Renal cortical epithelial cell (primary cell): ENCODE measurements at regions not wholly inside any gene's neighbourhood (a gene's known extent, or its start where the extent isn't known, plus 50 kb on each side); places are given as distances from the start of the nearest gene placed in this dataset.
A peak's percentile ranks its signal among the peaks of the same experiment; 100 is the strongest.
"Not testable (repeated sequence)": the region's sequence is repeated elsewhere in the genome, so short reads cannot be mapped to it uniquely, and the experiment has no call there.

Experiments
- DNase-seq: peaks from one replicate; pipeline ENCODE4 v3.0.0-alpha.2; 2011; ENCODE audit warnings: low read depth

DNA sequence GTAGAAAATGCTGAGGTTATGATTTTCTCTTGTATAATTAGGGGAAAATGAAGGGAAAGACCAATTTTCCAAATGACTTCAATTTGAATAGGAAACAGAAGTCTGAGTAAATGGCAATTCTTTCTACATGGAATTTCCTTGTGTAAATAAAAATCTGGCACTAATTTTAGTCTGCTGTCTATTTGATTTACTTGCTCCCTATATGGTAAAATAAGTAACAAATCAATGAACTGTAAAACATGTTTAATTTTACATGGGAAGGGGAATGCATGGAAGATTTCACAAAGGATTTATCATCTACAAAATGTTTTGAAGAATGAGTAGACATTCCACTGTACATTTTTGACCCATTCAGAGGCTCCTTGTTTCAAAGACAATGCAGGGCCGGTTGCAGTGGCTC lies 811.6 kb upstream of the GOT2 start:
- DNase-seq, result no peak

DNA sequence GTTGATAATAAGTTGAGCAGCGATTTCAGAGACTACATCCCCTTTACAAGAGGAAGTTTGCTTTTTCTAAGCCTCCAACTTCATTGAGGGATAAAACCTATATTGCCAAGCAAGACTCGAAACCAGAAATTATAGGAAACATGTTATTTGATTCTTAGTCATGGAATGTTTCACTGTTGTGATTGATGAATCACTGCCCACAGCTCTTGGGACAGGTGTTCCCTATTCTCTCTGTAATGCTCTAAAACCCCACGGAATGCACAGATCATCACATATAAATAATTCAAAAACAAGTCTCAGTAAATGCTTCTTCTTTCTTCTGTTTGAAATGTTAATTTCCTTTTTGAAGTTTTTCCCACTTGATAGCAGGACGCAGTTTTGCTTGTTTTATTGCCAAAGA lies 809.5 kb upstream of the GOT2 start:
- peak; percentile 32 for DNase-seq

DNA sequence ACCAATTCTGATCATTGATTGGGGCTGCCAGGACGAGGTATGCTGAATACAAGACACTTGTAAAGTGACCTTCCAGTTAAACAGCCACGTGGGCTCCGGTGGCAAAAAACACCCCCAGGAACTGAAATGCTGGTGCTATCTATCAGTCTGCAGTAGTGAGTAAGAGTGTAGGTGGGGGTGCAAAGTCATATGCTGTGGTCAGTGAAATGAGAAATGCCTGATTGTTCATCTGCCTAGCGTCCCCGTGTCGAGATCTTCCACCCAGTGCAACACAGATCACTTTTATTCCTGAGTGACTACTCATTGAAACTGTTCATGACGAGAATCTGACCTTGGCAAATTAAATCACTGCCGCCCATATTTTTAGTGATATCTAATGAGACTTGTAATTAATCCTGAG lies 806.5 kb upstream of the GOT2 start:
- DNase-seq, result no peak

DNA sequence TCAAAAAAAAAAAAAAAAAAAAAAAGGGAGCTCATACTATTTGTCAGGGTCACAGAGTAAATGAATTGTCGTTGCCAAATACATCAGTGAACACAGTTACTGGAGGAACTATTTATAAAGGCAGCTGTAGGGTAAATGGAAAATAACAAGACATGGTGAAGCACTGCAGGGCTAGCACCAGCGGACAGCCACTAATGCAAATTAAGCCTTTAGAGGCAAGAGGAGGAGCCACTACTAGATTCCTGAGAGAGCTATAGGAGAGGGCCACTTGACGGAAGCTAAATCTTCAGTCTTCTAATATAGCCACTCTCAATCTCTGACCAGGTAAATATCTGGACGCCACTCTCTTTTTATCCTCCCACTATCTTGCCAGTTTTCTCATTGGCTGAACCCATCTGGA lies 801.2 kb upstream of the GOT2 start:
- DNase-seq, result no peak

DNA sequence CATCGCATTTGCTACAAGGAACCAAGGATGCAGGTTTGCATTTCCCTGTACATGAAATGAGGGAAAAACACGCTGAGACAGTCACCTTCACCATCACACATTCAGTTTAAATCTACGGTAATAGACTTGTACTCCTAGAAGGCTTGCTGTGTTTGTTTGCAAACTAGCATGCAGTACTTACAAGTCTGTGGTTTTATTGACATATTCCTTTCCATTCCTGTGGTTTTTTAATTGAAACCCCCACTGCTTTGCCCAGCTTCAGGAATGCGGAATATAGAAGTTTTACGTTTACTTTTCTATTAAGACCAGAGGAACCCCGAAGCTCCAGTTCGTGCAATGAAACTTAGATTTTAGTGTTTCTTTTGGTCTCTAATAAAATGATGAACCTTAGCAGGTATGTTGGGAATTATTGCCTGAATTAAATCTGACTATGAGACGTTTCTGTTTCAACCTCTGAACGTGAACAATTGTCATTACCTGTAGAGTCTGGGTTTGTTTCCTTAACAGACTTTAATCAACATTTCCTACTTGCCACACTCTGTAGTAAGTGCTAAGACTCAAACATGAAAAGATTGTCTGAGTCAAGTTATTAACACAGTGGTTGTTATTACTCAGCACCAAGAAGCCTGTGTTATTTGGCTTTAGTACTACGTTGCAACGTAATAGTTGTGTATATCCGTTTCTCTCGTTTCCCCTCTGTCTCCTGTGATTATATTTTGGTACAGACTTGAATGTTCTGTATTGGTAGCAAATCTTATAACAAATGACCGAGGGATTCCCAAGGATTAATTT lies 793.3 kb upstream of the GOT2 start:
- peak; percentile 2 for DNase-seq

DNA sequence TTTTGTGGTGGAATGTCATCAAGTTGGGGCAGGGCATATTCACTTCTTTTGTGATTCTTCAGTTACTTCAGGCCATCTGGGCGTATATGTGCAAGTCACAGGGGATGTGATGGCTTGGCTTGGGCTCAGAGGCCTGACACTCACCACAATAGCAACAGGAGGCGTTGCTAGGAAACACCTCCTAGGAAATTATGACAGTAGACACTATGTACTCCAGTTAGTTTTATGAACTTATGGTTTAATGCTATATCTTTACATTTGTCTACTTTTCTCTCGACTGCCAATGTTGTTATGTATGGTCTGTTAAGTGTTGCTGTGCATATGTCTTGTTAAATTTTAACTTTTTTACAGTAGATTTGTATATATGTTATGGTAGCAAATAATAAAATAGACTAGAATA lies 788.7 kb upstream of the GOT2 start:
- DNase-seq, result no peak

DNA sequence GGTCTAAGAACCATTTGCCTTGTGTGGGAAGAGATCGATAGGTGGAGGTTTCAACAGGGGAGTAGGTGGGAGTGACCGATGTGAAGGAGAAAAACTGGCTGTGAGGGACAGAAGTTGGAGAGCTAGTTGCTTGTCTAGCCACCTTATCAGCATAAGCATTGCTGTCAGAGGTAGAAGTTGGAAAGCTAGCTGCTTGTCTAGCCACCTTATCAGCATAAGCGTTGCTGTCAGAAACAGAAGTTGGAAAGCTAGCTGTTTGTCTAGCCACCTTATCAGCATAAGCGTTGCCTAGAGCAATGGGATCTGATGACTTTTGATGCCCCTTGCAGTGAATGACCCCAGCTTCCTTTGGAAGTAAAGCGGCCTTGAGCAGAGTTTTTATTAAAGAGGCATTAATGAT lies 784.6 kb upstream of the GOT2 start:
- not testable (repeated sequence) for DNase-seq

DNA sequence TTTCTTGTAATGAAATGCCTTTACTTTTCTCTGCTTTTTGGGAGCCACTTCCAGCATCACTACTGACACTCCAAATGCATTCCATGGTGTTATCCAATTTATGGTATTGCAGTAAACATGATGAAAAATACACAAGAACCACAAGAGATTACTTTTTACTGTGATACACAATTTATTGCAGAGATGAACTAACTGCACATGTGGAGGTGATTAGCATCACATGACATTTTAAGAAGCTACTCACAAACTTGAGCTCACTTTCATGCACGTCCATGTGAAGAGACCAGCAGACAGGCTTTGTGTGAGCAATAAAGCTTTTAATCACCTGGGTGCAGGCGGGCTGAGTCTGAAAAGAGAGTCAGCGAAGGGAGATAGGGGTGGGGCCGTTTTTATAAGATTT lies 780.5 kb upstream of the GOT2 start:
- no peak for DNase-seq

DNA sequence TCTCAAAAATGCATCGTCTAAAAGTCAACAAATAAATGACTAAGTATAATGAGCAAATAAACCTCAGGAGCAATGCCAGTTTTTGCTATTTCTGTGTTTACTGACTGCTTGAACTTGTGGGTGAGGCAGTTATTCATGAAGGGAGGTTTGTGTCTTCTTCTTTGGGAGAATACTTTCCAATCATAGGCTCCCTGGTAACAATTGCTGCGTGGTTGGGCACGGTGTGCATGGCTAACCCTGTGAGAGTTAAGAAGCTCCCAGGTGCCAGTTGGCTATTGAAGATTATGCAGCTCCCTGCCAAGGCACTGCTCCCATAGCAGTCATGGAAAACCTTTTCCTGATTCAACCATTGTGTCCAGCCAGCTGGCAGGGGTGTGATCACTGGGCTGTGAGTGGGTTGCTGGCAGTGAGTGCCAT lies 775.9 kb upstream of the GOT2 start:
- DNase-seq, result peak; percentile 4

DNA sequence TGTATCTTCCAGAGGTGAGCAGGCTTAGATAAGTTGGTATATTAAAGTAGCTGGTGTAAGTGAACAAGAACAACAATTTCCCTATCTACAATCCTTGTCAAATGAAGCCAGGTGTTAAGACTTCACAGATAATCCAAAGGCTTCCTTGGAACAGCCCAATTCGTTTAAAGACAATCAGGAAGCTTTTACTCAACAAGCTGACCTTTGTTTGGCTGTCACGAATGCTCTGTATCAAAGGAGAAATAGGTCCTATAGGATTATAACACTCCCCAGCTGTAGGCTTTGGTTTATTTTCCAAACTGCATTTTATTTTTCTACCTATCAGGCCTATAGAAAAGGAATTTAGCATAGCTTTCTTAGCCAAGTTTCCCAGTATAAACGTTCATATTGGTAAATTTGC lies 766.5 kb upstream of the GOT2 start:
- DNase-seq, result no peak

DNA sequence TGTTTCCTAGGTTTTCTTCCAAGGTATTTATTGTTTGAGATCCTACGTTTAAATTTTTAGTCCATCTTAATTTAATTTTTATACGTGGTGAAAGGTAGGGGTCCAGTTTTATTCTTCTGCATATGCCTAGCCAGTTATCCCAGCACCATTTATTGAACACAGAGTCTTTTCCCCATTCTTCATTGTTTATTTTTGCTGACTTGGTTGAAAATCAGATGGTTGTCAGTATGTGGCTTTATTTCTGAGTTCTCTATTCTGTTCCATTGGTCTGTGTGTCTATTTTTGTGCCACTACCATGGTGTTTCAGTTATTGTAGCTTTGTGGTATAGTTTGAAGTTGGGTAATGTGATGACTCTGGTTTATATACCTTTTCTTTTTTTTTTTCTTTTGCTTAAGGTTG lies 753.0 kb upstream of the GOT2 start:
- DNase-seq, result no peak

DNA sequence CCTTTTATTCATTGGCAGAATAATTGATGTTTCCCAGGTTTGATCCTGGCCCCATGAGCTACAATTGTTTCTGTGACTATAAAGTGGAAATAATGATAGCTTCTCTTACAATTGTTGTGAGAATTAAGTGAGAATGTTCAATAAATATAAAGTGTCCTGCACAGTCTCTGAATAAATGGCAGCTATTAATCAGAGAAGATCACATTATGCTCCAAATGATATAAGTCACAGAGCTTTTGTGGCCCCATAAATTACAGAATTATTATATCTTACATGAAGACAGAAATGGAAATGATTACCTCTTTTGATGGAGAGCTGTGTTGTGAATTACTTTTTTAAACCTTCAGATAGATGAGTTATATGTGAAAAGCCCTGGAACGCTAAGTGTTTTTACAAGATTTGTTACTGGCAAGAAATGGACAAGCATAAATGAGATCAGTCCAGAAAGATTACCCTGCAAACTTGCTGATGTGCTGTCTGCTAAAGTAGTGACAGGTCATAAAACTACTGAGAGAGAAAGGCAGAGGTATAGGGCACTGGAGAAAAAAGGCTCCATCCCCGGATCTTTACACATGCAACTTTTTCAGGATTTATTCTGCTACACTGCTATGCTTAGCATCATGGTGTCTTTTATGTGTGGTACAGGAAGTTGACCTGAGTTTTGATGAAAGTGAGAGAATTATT lies 750.9 kb upstream of the GOT2 start:
- DNase-seq, result no peak

DNA sequence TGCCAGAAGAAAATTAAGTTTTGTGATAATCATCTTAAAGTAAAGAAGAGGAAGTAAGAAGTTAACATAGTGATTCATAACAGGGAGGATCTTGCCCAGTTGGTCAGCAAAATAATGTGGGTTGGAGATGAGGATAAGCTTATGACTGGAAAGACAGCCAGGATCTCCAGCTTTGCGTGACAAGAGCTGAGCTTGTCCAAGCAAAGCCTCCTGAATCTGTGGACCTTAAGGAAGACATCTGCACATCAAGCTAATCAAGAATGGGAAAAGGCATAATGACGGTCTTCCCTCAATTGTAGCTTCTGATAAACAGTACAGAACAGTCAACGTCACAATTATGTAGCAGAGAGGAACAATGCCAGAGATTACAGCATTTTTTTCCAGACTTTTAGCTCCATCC lies 744.7 kb upstream of the GOT2 start:
- no peak for DNase-seq

DNA sequence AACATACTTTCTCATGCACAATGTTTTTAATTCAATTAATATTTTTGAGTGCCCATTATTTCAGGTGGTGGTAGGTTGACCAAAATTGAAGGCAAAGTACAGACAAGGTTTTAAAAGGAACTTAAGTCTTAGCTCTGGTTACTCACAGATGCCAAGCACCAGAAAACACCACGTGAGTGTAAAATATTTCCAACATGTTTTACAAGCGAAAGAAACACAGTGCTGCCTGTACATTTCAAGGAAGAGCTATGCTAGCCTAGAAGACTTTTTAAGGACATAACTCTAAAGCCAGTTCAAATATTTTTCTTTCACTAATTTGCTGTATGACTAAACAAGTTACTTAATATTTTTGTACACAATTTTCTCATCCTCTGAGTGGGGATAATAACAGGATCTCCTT lies 736.4 kb upstream of the GOT2 start:
- DNase-seq, result no peak

DNA sequence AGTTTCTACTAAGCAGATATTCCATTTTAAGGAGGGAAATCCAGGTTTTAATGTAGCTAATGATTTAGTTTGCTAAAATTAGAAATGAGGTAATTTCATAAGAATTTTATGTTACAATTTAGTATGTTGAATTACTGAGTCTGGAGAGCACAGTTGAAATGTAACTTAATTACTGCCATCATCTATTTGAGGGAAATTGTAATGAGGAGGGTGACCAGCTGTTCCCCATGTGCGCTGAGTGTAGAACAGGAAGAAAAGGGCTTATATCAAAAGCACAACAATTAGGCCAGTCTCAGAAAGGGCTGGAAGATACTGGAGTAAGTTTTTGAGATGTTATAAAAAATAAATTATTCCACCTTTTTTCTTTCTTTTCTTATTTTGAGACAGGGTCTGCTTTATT lies 735.1 kb upstream of the GOT2 start:
- DNase-seq, result no peak

DNA sequence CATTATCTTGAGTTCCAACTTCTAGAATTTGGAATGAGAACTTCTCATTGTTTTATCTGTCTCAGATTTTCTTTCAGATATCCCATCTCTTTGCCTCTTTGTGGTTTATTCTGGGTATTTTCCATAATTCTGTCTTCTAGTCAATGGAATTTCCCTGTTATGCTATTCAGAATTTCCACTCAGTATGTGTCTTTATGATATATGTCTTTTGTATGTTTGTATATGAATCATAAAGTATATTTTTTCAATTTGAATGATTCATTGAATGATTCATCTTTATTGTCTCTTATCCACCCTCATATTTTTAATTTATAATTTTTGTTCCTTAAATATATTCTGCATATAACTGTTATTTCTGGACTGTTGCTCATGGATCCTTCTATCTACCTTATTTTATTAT lies 729.7 kb upstream of the GOT2 start:
- no peak for DNase-seq

DNA sequence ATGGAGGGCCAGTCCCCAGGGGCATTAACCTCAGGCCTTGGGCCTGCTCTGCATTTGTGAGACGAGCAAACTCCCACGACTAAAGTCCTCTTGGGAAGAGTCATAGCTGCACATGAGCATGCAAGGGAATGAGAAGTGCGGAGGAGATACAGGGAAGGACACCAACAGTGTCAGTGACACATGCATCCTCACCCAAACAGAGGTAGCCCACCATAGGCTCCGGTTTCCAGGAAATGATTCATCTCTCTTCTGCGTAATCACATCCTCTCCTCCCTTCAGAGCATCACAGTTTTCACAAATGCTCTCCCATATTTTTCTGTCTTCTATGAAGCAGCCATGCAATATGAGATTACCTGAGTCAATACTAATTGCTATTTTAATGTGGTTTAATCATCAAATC lies 725.7 kb upstream of the GOT2 start:
- no peak for DNase-seq

DNA sequence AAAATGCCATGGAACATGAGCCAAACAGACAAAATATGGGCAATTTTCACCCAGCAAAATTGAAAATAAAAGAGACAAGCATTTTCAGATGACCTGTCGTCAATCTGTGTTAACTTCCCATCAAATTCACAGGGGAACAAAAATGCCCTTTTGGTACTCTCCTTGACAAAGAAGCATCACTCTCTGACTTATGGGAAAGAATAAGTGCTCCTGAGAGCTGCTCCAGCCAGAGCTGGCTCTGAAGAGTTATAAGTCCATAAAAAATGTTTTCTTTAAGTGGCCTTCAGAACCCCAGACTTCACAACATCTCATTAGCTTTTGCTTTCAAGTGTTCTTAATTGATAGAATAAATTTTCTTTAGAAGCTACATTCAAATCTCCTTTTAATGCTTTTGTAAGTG lies 721.4 kb upstream of the GOT2 start:
- no peak for DNase-seq

DNA sequence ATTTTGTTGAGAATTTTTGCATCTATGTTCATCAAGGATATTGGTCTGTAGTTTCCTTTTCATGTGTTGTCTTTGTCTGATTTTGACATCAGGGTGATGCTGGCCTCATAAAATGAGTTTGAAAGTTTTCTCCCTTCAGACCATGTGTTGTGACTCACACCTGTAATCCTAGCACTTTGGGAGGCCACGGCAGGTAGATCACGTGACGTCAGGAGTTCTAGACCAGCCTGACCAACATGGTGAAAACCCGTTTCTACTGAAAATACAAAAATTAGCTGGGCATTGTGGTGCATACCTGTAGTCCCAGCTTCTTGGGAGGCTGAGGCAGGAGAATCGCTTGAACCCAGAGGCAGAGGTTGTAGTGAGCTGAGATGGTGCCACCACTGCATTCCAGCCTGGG lies 716.4 kb upstream of the GOT2 start:
- DNase-seq, result not testable (repeated sequence)

DNA sequence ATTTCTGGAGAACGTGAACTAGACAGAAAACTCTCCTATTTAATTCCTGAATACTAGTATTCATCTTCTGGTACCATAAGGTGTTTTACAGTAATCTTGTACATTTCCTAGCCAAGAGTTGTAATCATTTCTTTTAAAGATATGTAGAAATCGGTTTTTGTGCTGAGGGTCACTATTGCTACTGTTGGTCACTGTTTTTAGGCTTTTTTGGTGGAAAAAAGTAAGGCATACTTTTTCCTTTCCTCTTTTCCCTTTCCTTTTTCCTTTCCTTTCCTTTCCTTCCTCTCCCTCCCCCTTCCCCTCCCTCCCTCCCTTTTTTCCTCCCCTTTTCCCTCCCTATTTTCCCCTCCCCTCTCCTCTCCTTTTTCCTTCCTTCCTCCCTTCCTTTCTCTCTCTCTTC lies 706.4 kb upstream of the GOT2 start:
- DNase-seq, result no peak

DNA sequence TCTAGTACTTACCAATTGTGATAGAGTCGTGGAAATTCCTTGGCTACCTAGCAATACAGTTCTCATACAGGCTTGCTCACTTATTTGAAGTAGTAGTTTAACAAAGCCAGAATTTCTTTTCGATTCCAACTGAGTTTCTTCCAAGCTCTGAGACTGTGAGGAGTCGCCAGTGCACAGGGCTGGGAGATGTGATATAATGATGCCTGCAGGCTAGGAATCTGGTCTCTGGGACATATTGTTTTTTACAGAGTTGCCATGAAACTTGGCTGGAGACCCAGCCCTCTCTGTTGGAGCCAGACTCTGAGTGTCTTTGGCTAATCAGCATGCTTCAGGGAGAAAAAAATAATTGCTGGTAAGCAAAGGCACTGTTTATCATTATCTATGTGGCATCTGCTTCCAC lies 698.8 kb upstream of the GOT2 start:
- no peak for DNase-seq

DNA sequence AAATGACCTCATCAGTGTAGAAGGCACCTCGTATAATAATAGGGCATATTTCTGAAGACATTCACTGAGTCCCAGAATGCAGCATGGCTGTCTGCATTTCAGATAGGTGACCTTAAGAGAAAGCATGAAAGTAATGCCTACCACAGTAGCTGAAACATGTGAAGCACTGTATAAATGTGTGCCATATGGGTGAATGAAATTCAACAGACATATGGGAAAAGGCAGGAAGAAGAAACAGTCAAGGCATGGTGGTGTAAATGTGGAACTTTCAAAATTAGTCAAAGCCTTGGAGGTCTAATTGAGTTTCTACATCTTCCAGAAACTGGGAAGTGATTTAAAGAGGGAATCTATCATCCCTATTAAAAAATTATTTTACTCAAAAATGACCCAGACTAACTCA lies 698.2 kb upstream of the GOT2 start:
- no peak for DNase-seq

DNA sequence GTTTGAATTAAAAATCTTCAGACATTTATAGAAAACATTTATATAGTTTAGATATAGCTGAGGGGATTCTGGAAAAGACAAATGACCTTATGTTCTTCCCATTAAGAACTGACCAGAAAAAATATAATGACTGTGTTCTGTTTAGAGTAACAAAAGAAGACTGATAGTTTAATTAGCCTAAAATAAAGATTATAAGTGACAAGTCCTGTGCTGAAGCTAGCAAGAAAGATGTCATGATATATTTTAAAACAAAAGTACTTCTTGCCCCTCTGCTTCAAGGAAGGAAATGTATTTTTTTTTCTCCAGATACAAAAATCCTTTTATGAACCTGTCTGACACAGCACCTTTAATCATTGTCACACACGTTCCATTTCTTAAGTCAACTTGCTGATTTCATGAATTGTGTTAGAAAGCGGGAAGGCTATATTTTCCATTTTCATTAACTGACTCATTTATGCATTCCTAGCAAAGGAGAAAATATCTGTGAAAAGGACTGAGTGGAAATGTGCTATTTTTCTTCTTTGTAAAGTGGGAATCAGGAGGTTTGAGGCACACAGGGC lies 690.7 kb upstream of the GOT2 start:
- DNase-seq, result no peak
